ENCODE measurements at regions not wholly inside any gene's neighbourhood (a gene's known extent, or its start where the extent isn't known, plus 50 kb on each side); places are given as distances from the start of the nearest gene placed in this dataset.

- no peak for TF ChIP-seq POLR2A (IDR thresholded peaks at IDR 0.05)
- no peak for TF ChIP-seq CTCF (IDR thresholded peaks at IDR 0.05)
Observed at GRCh38 chr2:167555098-167555720, 666.9 kb downstream of the XIRP2 start.

Data from lower leg skin (tissue), 3 donors.